ENCODE measurements at regions not wholly inside any gene's neighbourhood (a gene's known extent, or its start where the extent isn't known, plus 50 kb on each side); places are given as distances from the start of the nearest gene placed in this dataset.

DNA sequence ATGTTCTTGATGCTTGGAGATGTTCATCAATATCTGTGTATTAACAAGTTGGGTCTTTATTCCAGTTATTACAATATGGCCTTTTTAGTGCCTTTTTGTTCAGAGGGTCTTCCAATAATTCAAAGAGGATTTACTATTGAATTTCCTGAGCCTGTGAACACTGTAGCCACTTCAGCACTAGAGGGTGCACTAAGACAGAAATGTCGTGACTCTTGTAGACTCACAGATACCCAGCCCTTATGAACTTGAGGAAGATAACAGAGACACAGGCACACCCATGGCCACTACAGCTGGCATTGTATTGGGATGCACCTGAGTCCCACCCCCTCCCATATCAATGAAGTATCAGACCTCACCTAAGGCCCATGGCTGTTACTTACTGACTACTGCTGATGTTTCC, 54.4 kb upstream of the ACTRT1 start:
- H4K91ac ChIP-seq (ENCODE audit: low read depth, low read length): no peak overlapping the region
- H3K4me3 ChIP-seq (ENCODE audit: low read depth, low read length): no peak overlapping the region
- H3K4me1 ChIP-seq (ENCODE audit: control insufficient read depth in 1 of 2, insufficient read depth in 2 of 2, low read length in 2 of 2): no peaks in the 10 kb centered on the region
- H3K4me2 ChIP-seq (ENCODE audit: low read length): no peak overlapping the region
- H3K27me3 ChIP-seq (ENCODE audit: insufficient read depth, low read length): no peaks in the 10 kb centered on the region
- H2BK12ac ChIP-seq (ENCODE audit: low read length): no peak overlapping the region
- no peak overlapping the region for H4K8ac ChIP-seq (ENCODE audit: low read depth, low read length)
- no peak overlapping the region for H3K23ac ChIP-seq (ENCODE audit: low read length)
- H3K18ac ChIP-seq (ENCODE audit: low read length): no peak overlapping the region
- no peak overlapping the region for H2BK5ac ChIP-seq (ENCODE audit: low read depth, low read length, poor library complexity)
- H2AK5ac ChIP-seq (ENCODE audit: low read length): no peak overlapping the region
- no peak overlapping the region for H2AFZ ChIP-seq (ENCODE audit: insufficient read depth, low read length, poor library complexity)
- H2BK120ac ChIP-seq (ENCODE audit: insufficient read depth, low read length, poor library complexity): no peak overlapping the region
- H3K36me3 ChIP-seq (ENCODE audit: control insufficient read depth in 1 of 2, insufficient read depth in 2 of 2, low read length in 2 of 2): no peaks in the 10 kb centered on the region
- H3K79me2 ChIP-seq (ENCODE audit: control insufficient read depth, insufficient read depth, low read length, poor library complexity): no peaks in the 10 kb centered on the region
- WGBS (ENCODE audit: extremely low coverage, insufficient coverage, insufficient read length): no CpG with 5 or more reads among the region's 1 CpG
- no peaks in the 10 kb centered on the region for H3K79me1 ChIP-seq (ENCODE audit: low read length)
- H3K9ac ChIP-seq (ENCODE audit: low read length): no peak overlapping the region
- H3K9me3 ChIP-seq (ENCODE audit: insufficient read depth, low read depth, low read length): no peaks in the 10 kb centered on the region
- no peak overlapping the region for H3K14ac ChIP-seq (ENCODE audit: low read length)
- DNase-seq: peak in 1 of 2 donors; percentile 15
- no peak overlapping the region for H3K27ac ChIP-seq (ENCODE audit: low read depth, low read length)
- no peak overlapping the region for H4K12ac ChIP-seq (ENCODE audit: low read depth, low read length)
- no peak overlapping the region for H3K4ac ChIP-seq (ENCODE audit: low read depth, low read length)

DNA sequence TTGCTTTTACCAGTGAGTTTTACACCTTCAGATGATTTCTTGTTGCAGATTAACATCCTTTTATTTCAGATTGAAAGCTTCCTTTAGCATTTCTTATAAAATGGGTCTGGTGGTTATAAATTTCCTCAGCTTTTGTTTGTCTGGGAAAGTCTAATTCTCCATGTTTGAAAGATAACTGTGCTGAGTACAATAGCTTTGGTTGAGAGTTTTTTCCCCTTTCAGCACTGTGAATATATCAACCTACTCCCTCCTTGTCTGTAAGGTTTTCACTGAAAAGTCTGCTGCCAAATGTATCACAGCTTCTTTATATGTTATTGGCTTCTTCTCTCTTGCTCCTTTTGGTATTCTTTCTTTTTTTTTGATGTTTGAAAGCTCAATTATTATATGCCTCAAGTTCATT, 53.5 kb upstream of the ACTRT1 start:
- Histone ChIP-seq H4K8ac (ENCODE audit: low read depth, low read length) (no peak overlapping the region), H3K4me3 (ENCODE audit: low read depth, low read length) (no peak overlapping the region), H2BK12ac (ENCODE audit: low read length) (no peak overlapping the region), H2AK5ac (ENCODE audit: low read length) (no peak overlapping the region), H3K27me3 (ENCODE audit: insufficient read depth, low read length) (no peaks in the 10 kb centered on the region), H3K9me3 (ENCODE audit: insufficient read depth, low read depth, low read length) (no peaks in the 10 kb centered on the region), H3K79me2 (ENCODE audit: control insufficient read depth, insufficient read depth, low read length, poor library complexity) (no peaks in the 10 kb centered on the region), H4K91ac (ENCODE audit: low read depth, low read length) (no peak overlapping the region), H3K79me1 (ENCODE audit: low read length) (no peaks in the 10 kb centered on the region), H3K4me2 (ENCODE audit: low read length) (no peak overlapping the region), H3K27ac (ENCODE audit: low read depth, low read length) (no peak overlapping the region), H3K18ac (ENCODE audit: low read length) (no peak overlapping the region), H4K12ac (ENCODE audit: low read depth, low read length) (no peak overlapping the region), H3K14ac (ENCODE audit: low read length) (no peak overlapping the region), H3K4ac (ENCODE audit: low read depth, low read length) (no peak overlapping the region), H2BK120ac (ENCODE audit: insufficient read depth, low read length, poor library complexity) (no peak overlapping the region), H3K23ac (ENCODE audit: low read length) (no peak overlapping the region), H3K36me3 (ENCODE audit: control insufficient read depth in 1 of 2, insufficient read depth in 2 of 2, low read length in 2 of 2) (no peaks in the 10 kb centered on the region), H2BK5ac (ENCODE audit: low read depth, low read length, poor library complexity) (no peak overlapping the region), H3K4me1 (ENCODE audit: control insufficient read depth in 1 of 2, insufficient read depth in 2 of 2, low read length in 2 of 2) (no peaks in the 10 kb centered on the region), H3K9ac (ENCODE audit: low read length) (no peak overlapping the region), H2AFZ (ENCODE audit: insufficient read depth, low read length, poor library complexity) (no peak overlapping the region)
- no peak for DNase-seq
